Panc1 (cell line): ENCODE measurements at regions not wholly inside any gene's neighbourhood (a gene's known extent, or its start where the extent isn't known, plus 50 kb on each side); places are given as distances from the start of the nearest gene placed in this dataset.

ENCODE experiments used
- CTCF ChIP-seq: fragments of 450-650 bp; IDR thresholded peaks from 2 replicates; pipeline ENCODE4 v1.5.1; 2017; ENCODE audit warnings: mild to moderate bottlenecking
- POLR2AphosphoS5 ChIP-seq: IDR thresholded peaks from 2 replicates; pipeline ENCODE4 v1.6.1; 2012; ENCODE audit warnings: mild to moderate bottlenecking, low read depth, low read length, moderate library complexity
- REST ChIP-seq, 2 experiments: IDR thresholded peaks; 2 replicates each; pipeline ENCODE4 v1.6.1; 2011 to 2012; ENCODE audit warnings: low read depth in 2 of 2, control low read depth in 1 of 2, low read length in 1 of 2, mild to moderate bottlenecking in 1 of 2, moderate library complexity in 1 of 2; ENCODE audit not compliant: insufficient read depth in 1 of 2
- SIN3A ChIP-seq: IDR thresholded peaks from 2 replicates; pipeline ENCODE4 v1.6.1; 2012; ENCODE audit warnings: low read depth, mild to moderate bottlenecking, low read length, moderate library complexity, borderline replicate concordance; ENCODE audit not compliant: insufficient read depth

DNA sequence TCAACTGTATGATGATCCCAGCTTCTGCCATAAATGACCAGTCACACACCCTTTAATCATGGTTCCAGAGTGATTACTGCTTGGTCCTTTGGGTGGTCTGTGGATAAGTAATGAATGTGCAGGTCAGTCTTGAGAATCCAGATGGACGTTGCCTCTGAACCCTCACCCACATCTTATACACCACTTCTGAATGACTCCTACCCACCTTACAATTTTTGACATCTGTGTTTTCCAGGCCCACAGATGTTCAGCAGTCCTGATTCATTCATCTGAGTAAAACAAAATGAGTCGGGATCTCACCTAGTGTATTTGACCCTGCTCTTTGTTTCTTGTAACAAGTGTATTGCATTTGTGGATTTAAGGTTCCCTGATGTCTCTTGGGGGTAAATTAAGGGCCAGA is 194.1 kb upstream of the CCDC68 start:
- no peak for TF ChIP-seq CTCF
- TF ChIP-seq POLR2AphosphoS5: no peak
- no peak for TF ChIP-seq REST (IDR thresholded peaks at IDR 0.05; ENCODE audit: insufficient read depth in 1 of 2, low read depth in 2 of 2, low read length in 1 of 2)
- no peak for TF ChIP-seq SIN3A
